Glutamatergic neuron (in vitro differentiated cells): ENCODE measurements at regions not wholly inside any gene's neighbourhood (a gene's known extent, or its start where the extent isn't known, plus 50 kb on each side); places are given as distances from the start of the nearest gene placed in this dataset.

Experiments used
- DNase-seq: peaks from one replicate; pipeline ENCODE4 v3.0.0; 2022
- H3K27ac Mint-ChIP-seq: one replicate; pipeline ENCODE4 v1.8.0; 2020; ENCODE audit warnings: mild to moderate bottlenecking, mixed read lengths, inconsistent platforms; ENCODE audit not compliant: unreplicated experiment
- H3K27me3 Mint-ChIP-seq: one replicate; pipeline ENCODE4 v1.8.0; 2020; ENCODE audit warnings: mild to moderate bottlenecking, moderate library complexity, mixed read lengths, inconsistent platforms; ENCODE audit not compliant: unreplicated experiment
- H3K36me3 Mint-ChIP-seq: one replicate; pipeline ENCODE4 v1.8.0; 2020; ENCODE audit warnings: mild to moderate bottlenecking, mixed read lengths, inconsistent platforms; ENCODE audit not compliant: unreplicated experiment
- H3K4me1 Mint-ChIP-seq: one replicate; pipeline ENCODE4 v1.8.0; 2020; ENCODE audit warnings: mild to moderate bottlenecking, low read depth, mixed read lengths, inconsistent platforms; ENCODE audit not compliant: unreplicated experiment
- H3K4me3 Mint-ChIP-seq: one replicate; pipeline ENCODE4 v1.8.0; 2020; ENCODE audit warnings: mild to moderate bottlenecking, mixed read lengths, inconsistent platforms; ENCODE audit not compliant: unreplicated experiment
- H3K9me3 Mint-ChIP-seq: one replicate; pipeline ENCODE4 v1.8.0; 2020; ENCODE audit warnings: mild to moderate bottlenecking, moderate library complexity, mixed read lengths, inconsistent platforms; ENCODE audit not compliant: unreplicated experiment
- CTCF ChIP-seq: fragments of 200-600 bp; sonication (generic); IDR thresholded peaks from one replicate; pipeline ENCODE4 v1.5.0; 2021; ENCODE audit not compliant: partially characterized antibody, unreplicated experiment

GRCh38 chr2:41775366-41776025, 272.3 kb upstream of the PKDCC start:
- no peaks in the 10 kb centered on the region for H3K36me3 Mint-ChIP-seq
- TF ChIP-seq CTCF: no peak
- no peak overlapping the region for H3K4me3 Mint-ChIP-seq
- no peaks in the 10 kb centered on the region for H3K27me3 Mint-ChIP-seq
- no peaks in the 10 kb centered on the region for H3K9me3 Mint-ChIP-seq
- H3K4me1 Mint-ChIP-seq: no peaks in the 10 kb centered on the region
- H3K27ac Mint-ChIP-seq: no peak overlapping the region
- DNase-seq: no peak

- no peak for TF ChIP-seq CTCF
- H3K27me3 Mint-ChIP-seq: no peaks in the 10 kb centered on the region
- H3K27ac Mint-ChIP-seq: no peak overlapping the region
- no peaks in the 10 kb centered on the region for H3K36me3 Mint-ChIP-seq
- H3K4me1 Mint-ChIP-seq: peaks cover 2% of the 10 kb centered on the region
- DNase-seq: no peak
- H3K4me3 Mint-ChIP-seq: no peak overlapping the region
- no peaks in the 10 kb centered on the region for H3K9me3 Mint-ChIP-seq
Measured at GRCh38 chr2:41779888-41780287, 267.9 kb upstream of the PKDCC start.

- peak; percentile 89 for TF ChIP-seq CTCF
- Mint-ChIP-seq H3K4me3 (no peak overlapping the region), H3K27ac (no peak overlapping the region), H3K36me3 (no peaks in the 10 kb centered on the region), H3K4me1 (peaks cover 2% of the 10 kb centered on the region), H3K27me3 (peaks cover 2% of the 10 kb centered on the region), H3K9me3 (peaks cover 1% of the 10 kb centered on the region)
- peak; percentile 18 for DNase-seq
Measured at GRCh38 chr2:41782306-41783158, 265.3 kb upstream of the PKDCC start.

- TF ChIP-seq CTCF: no peak
- peaks cover 2% of the 10 kb centered on the region for H3K27me3 Mint-ChIP-seq
- no peaks in the 10 kb centered on the region for H3K36me3 Mint-ChIP-seq
- no peak overlapping the region for H3K4me3 Mint-ChIP-seq
- peaks cover 1% of the 10 kb centered on the region for H3K9me3 Mint-ChIP-seq
- H3K4me1 Mint-ChIP-seq: peaks cover 2% of the 10 kb centered on the region
- no peak overlapping the region for H3K27ac Mint-ChIP-seq
- no peak for DNase-seq
Measured at GRCh38 chr2:41784496-41784895, 263.3 kb upstream of the PKDCC start.

GRCh38 chr2:41785251-41786022, 262.4 kb upstream of the PKDCC start:
- Mint-ChIP-seq H3K27me3 (peaks cover 2% of the 10 kb centered on the region), H3K4me3 (no peak overlapping the region), H3K36me3 (no peaks in the 10 kb centered on the region), H3K27ac (no peak overlapping the region), H3K4me1 (peaks cover 2% of the 10 kb centered on the region), H3K9me3 (peaks cover 1% of the 10 kb centered on the region)
- TF ChIP-seq CTCF: no peak
- no peak for DNase-seq
